PC-3 (cell line): ENCODE measurements at regions not wholly inside any gene's neighbourhood (a gene's known extent, or its start where the extent isn't known, plus 50 kb on each side); places are given as distances from the start of the nearest gene placed in this dataset.
"Not testable (repeated sequence)": the region's sequence is repeated elsewhere in the genome, so short reads cannot be mapped to it uniquely, and the experiment has no call there.

Experiments used
- CTCF ChIP-seq: fragments of 300-600 bp; sonication (generic); conservative IDR thresholded peaks from 2 replicates; pipeline ENCODE4 v1.5.1; 2017; ENCODE audit warnings: antibody characterized with exemption, low read depth, mild to moderate bottlenecking, low read length
- EZH2 ChIP-seq: fragments of 300-600 bp; sonication (generic); IDR thresholded peaks from one replicate; pipeline ENCODE4 v1.6.1; 2017; ENCODE audit warnings: antibody characterized with exemption, mild to moderate bottlenecking, low read length; ENCODE audit not compliant: unreplicated experiment
- EZH2phosphoT487 ChIP-seq: fragments of 300-600 bp; sonication (generic); IDR thresholded peaks from 2 replicates; pipeline ENCODE4 v1.6.1; 2018; ENCODE audit warnings: mild to moderate bottlenecking, antibody characterized with exemption, low read length, borderline replicate concordance

- not testable (repeated sequence) for TF ChIP-seq CTCF, EZH2, EZH2phosphoT487
Measured at GRCh38 chrX:115983148-115983547, 187.4 kb upstream of the AGTR2 start.
